Caco-2 (cell line): ENCODE measurements at regions not wholly inside any gene's neighbourhood (a gene's known extent, or its start where the extent isn't known, plus 50 kb on each side); places are given as distances from the start of the nearest gene placed in this dataset.

Experiments
- BruUV-seq: library from RNA; stranded (reverse); fragments of 400-500 nt; replicated peaks from 2 replicates; lab custom pipeline; 2021; lab: Mats Ljungman, UMichigan
- CTCF ChIA-PET: fragments of 300-600 bp; sonication (Branson Sonifier 250); formaldehyde crosslinking; loops from one replicate; lab custom pipeline; 2022; ENCODE audit warnings: antibody characterized with exemption; lab: Charles Lee
- POLR2A ChIA-PET: fragments of 300-600 bp; sonication (Branson Sonifier 250); formaldehyde crosslinking; loops from one replicate; lab custom pipeline; 2022; ENCODE audit warnings: antibody characterized with exemption; lab: Charles Lee
- DNase-seq, 2 experiments: peaks; one replicate each; pipeline versions ENCODE4 v3.0.0 to v3.0.0-alpha.2; 2020 to 2022
- H3K27me3 ChIP-seq: replicated peaks from 2 replicates; pipeline ENCODE4 v1.6.0; 2011; ENCODE audit warnings: low read length; ENCODE audit not compliant: control insufficient read depth, insufficient read depth
- H3K36me3 ChIP-seq: 2 replicates; pipeline ENCODE4 v1.5.1; 2011; ENCODE audit warnings: low read length; ENCODE audit not compliant: control insufficient read depth, insufficient read depth
- H3K4me1 ChIP-seq: fragments of 250-450 bp; sonication (Bioruptor Pico); 2 replicates; pipeline ENCODE4 v1.5.1; 2020; ENCODE audit warnings: mild to moderate bottlenecking
- H3K4me3 ChIP-seq: 2 replicates; pipeline ENCODE4 v1.5.1; 2011; ENCODE audit warnings: low read depth, mild to moderate bottlenecking, control low read depth, low read length
- H3K9me3 ChIP-seq: fragments of 250-450 bp; sonication (Bioruptor Pico); 2 replicates; pipeline ENCODE4 v1.5.1; 2020; ENCODE audit warnings: mild to moderate bottlenecking, moderate library complexity
- H3K27ac Mint-ChIP-seq: one replicate; pipeline ENCODE4 v1.8.0; 2022; ENCODE audit warnings: mixed read lengths; ENCODE audit not compliant: unreplicated experiment
- H3K27me3 Mint-ChIP-seq: one replicate; pipeline ENCODE4 v1.8.0; 2022; ENCODE audit warnings: mixed read lengths; ENCODE audit not compliant: insufficient read depth, unreplicated experiment
- H3K36me3 Mint-ChIP-seq: one replicate; pipeline ENCODE4 v1.8.0; 2022; ENCODE audit warnings: mild to moderate bottlenecking, mixed read lengths; ENCODE audit not compliant: insufficient read depth, unreplicated experiment
- H3K4me1 Mint-ChIP-seq: one replicate; pipeline ENCODE4 v1.8.0; 2022; ENCODE audit warnings: low read depth, mixed read lengths; ENCODE audit not compliant: unreplicated experiment
- H3K4me3 Mint-ChIP-seq: one replicate; pipeline ENCODE4 v1.8.0; 2022; ENCODE audit warnings: mild to moderate bottlenecking, moderate library complexity, mixed read lengths; ENCODE audit not compliant: unreplicated experiment
- H3K9me3 Mint-ChIP-seq: one replicate; pipeline ENCODE4 v1.8.0; 2022; ENCODE audit warnings: mixed read lengths; ENCODE audit not compliant: unreplicated experiment
- intact Hi-C: fragments of 100-400 bp; cut with micrococcal nuclease; formaldehyde crosslinking; loops from one replicate; pipeline ENCODE4 v1.10.0; 2022; ENCODE audit not compliant: unreplicated experiment
- TF ChIP-seq, protein P1 (sequence below), 2 experiments: fragments of 200-600 bp in 1 of 2; IDR thresholded peaks; 1 replicate in 1 of 2; 2 replicates in 1 of 2; pipeline versions ENCODE4 v1.5.1 to v1.8.0; 2011 to 2022; ENCODE audit warnings: antibody characterized with exemption in 1 of 2, control low read depth in 1 of 2, inconsistent platforms in 1 of 2, low read depth in 1 of 2, low read length in 1 of 2, mild to moderate bottlenecking in 1 of 2, moderate library complexity in 1 of 2; ENCODE audit not compliant: insufficient read depth in 1 of 2, severe bottlenecking in 1 of 2, unreplicated experiment in 1 of 2

DNA sequence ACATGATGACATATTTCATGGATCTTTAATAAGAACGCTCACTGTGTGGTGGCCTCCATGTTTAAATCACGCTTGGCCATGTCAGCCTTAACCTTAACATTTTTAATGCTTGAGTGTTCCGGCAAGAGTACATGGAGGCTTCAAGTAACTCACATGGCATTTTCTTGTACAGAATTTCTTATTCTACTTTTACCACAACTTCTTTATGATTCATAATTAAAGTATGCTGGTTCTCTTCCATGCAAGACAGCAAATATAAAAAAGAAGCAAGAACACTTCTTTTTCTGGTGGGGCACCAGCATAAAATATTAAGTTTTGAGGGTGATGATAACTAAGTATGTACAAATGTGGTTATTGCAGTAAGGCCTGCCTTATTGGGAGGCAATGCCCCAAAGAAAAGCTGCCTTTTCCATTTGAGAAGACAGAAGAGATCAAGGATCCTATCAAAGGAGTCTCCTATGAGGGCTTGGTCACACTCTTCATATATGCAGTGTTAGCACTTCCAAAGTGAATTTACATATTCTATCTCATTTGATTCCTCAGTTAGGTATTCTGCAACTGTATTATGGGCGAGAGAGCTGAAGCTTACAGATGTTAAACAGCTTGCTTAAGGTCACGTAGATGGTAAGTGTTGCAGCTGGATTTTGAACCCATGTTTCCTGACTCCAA lies 382.7 kb upstream of the MEF2C start:
- H3K4me3 Mint-ChIP-seq: no peak overlapping the region
- DNase-seq: no peak
- no peak overlapping the region for H3K4me3 ChIP-seq
- H3K9me3 ChIP-seq: no peaks in the 10 kb centered on the region
- TF ChIP-seq, protein P1, sequence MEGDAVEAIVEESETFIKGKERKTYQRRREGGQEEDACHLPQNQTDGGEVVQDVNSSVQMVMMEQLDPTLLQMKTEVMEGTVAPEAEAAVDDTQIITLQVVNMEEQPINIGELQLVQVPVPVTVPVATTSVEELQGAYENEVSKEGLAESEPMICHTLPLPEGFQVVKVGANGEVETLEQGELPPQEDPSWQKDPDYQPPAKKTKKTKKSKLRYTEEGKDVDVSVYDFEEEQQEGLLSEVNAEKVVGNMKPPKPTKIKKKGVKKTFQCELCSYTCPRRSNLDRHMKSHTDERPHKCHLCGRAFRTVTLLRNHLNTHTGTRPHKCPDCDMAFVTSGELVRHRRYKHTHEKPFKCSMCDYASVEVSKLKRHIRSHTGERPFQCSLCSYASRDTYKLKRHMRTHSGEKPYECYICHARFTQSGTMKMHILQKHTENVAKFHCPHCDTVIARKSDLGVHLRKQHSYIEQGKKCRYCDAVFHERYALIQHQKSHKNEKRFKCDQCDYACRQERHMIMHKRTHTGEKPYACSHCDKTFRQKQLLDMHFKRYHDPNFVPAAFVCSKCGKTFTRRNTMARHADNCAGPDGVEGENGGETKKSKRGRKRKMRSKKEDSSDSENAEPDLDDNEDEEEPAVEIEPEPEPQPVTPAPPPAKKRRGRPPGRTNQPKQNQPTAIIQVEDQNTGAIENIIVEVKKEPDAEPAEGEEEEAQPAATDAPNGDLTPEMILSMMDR (IDR thresholded peaks at IDR 0.05; ENCODE audit: insufficient read depth in 1 of 2, low read depth in 1 of 2, low read length in 1 of 2, severe bottlenecking in 1 of 2, unreplicated experiment in 1 of 2): no peak
- H3K36me3 Mint-ChIP-seq: no peaks in the 10 kb centered on the region
- ChIA-PET CTCF (no interaction called here), POLR2A (no interaction called here)
- no peaks in the 10 kb centered on the region for H3K9me3 Mint-ChIP-seq
- H3K27me3 Mint-ChIP-seq: peaks cover 3% of the 10 kb centered on the region
- H3K4me1 ChIP-seq: no peaks in the 10 kb centered on the region
- no peaks in the 10 kb centered on the region for H3K36me3 ChIP-seq
- peaks cover 4% of the 10 kb centered on the region for H3K4me1 Mint-ChIP-seq
- no peak overlapping the region for H3K27ac Mint-ChIP-seq
- no TSS peak for BruUV-seq
- intact Hi-C loops: no loop called here
- no peaks in the 10 kb centered on the region for H3K27me3 ChIP-seq

DNA sequence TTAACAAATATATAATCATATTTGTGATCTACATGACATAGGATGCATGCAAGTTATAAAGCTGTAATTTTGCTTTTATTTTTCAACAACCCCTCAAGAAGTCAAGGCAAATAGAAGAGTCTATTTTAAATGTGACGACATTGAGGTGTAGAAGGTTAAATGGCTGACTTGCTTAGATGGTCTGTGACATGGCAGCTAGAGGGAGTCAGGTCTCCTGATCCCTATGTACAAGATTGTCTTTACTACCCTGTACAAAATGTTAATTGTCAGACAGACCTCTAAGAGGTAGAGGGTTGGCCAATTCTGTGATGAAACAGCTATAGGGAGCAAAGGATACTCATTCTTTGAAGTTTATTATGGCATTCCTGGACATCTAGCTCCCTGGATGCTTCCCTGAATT lies 380.9 kb upstream of the MEF2C start:
- ChIA-PET POLR2A (no interaction called here), CTCF (no interaction called here)
- Mint-ChIP-seq H3K36me3 (no peaks in the 10 kb centered on the region), H3K27ac (no peak overlapping the region), H3K27me3 (peaks cover 3% of the 10 kb centered on the region), H3K9me3 (no peaks in the 10 kb centered on the region), H3K4me3 (no peak overlapping the region), H3K4me1 (peaks cover 4% of the 10 kb centered on the region)
- no peak overlapping the region for H3K4me3 ChIP-seq
- intact Hi-C loops: loop anchor here (5.0 kb wide), 1 partner anchor 468 kb away; no protein-coding TSS in a partner anchor
- no peaks in the 10 kb centered on the region for H3K36me3 ChIP-seq
- no peaks in the 10 kb centered on the region for H3K9me3 ChIP-seq
- H3K27me3 ChIP-seq: no peaks in the 10 kb centered on the region
- no peak for DNase-seq
- BruUV-seq: no TSS peak
- H3K4me1 ChIP-seq: no peaks in the 10 kb centered on the region
- TF ChIP-seq, protein P1 (IDR thresholded peaks at IDR 0.05; ENCODE audit: insufficient read depth in 1 of 2, low read depth in 1 of 2, low read length in 1 of 2, severe bottlenecking in 1 of 2, unreplicated experiment in 1 of 2): peak in 1 of 2 experiments; percentile 8

DNA sequence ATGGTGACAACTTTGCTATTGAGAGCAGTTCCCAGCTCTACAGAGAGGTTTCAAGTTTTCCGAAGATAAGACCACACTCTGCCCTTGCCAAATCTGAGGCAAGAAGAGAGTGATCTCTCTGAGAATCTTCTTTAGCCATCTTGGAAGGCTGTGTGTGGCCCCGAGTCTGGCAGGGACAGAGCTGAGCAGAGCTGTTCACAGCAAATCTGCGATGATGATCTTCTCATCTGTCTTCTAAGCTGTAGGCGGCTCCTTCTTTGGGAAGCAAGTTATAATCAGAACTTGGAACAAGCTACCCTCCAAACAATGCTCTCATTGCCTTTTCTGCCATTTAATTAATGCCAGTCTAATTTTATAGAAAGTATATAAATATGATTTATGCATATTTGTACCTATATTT lies 379.0 kb upstream of the MEF2C start:
- Mint-ChIP-seq H3K9me3 (no peaks in the 10 kb centered on the region), H3K4me1 (no peaks in the 10 kb centered on the region), H3K36me3 (no peaks in the 10 kb centered on the region), H3K27me3 (peaks cover 3% of the 10 kb centered on the region), H3K27ac (no peak overlapping the region), H3K4me3 (no peak overlapping the region)
- no TSS peak for BruUV-seq
- no peak for DNase-seq
- POLR2A ChIA-PET: no interaction called here
- H3K27me3 ChIP-seq: no peaks in the 10 kb centered on the region
- H3K9me3 ChIP-seq: no peaks in the 10 kb centered on the region
- intact Hi-C loops: loop anchor here (5.0 kb wide), 1 partner anchor 470 kb away; no protein-coding TSS in a partner anchor
- H3K4me3 ChIP-seq: no peak overlapping the region
- H3K36me3 ChIP-seq: no peaks in the 10 kb centered on the region
- TF ChIP-seq, protein P1 (IDR thresholded peaks at IDR 0.05; ENCODE audit: insufficient read depth in 1 of 2, low read depth in 1 of 2, low read length in 1 of 2, severe bottlenecking in 1 of 2, unreplicated experiment in 1 of 2): no peak
- no peaks in the 10 kb centered on the region for H3K4me1 ChIP-seq
- CTCF ChIA-PET: no interaction called here
